ENCODE measurements at regions not wholly inside any gene's neighbourhood (a gene's known extent, or its start where the extent isn't known, plus 50 kb on each side); places are given as distances from the start of the nearest gene placed in this dataset.

DNA sequence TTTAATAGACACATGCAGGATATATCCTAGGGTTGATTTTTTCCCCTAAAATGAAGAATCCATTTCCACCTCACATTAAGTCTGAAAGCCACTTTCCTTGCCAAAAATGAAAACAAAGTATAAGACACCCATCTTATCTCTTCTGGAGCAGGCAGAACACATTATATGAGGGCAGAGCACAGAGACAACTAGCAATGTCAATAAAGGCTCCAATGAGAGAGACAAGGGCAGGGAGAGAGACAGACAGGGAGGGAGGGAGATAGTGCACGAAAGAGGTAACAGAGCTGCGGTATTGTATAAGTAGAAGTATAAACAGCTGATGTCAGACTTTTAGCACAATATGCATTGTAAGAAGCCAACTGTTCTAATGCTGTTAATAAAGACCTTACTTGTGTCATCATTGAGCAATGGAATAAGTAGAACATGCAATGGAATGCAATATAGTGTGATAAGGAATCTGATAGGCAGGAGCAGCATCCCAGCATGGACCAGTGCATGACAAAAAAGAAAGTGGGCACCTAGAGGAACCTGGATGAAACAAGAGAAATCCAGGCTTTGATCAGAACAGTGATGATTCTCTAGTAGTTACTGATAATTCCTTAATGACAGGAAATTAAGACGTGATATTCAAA is 150.6 kb upstream of the TCF4 start:
- Histone ChIP-seq H2AFZ (ENCODE audit: low read length) (no peak overlapping the region), H3K4me3 (ENCODE audit: low read length) (no peak overlapping the region), H3K27me3 (replicated peaks; ENCODE audit: insufficient read depth, low read length) (no peaks in the 10 kb centered on the region), H3K36me3 (replicated peaks; ENCODE audit: insufficient read depth, low read length) (no peaks in the 10 kb centered on the region), H3K27ac (ENCODE audit: low read length) (no peak overlapping the region), H3K4me1 (ENCODE audit: low read length) (no peaks in the 10 kb centered on the region), H4K20me1 (ENCODE audit: insufficient read depth, low read length) (no peaks in the 10 kb centered on the region), H3K79me2 (ENCODE audit: low read length) (no peaks in the 10 kb centered on the region), H3K9ac (ENCODE audit: low read length) (no peak overlapping the region), H3K9me3 (replicated peaks; ENCODE audit: insufficient read depth, low read length) (no peaks in the 10 kb centered on the region), H3K9me2 (replicated peaks; ENCODE audit: insufficient read depth, low read length) (no peaks in the 10 kb centered on the region), H3K4me2 (ENCODE audit: low read depth, low read length) (no peak overlapping the region), H3F3A (ENCODE audit: insufficient read depth, low read length) (no peaks in the 10 kb centered on the region)
- DNase-seq, result no peak
- TF ChIP-seq, protein P1, sequence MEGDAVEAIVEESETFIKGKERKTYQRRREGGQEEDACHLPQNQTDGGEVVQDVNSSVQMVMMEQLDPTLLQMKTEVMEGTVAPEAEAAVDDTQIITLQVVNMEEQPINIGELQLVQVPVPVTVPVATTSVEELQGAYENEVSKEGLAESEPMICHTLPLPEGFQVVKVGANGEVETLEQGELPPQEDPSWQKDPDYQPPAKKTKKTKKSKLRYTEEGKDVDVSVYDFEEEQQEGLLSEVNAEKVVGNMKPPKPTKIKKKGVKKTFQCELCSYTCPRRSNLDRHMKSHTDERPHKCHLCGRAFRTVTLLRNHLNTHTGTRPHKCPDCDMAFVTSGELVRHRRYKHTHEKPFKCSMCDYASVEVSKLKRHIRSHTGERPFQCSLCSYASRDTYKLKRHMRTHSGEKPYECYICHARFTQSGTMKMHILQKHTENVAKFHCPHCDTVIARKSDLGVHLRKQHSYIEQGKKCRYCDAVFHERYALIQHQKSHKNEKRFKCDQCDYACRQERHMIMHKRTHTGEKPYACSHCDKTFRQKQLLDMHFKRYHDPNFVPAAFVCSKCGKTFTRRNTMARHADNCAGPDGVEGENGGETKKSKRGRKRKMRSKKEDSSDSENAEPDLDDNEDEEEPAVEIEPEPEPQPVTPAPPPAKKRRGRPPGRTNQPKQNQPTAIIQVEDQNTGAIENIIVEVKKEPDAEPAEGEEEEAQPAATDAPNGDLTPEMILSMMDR (IDR thresholded peaks at IDR 0.05; ENCODE audit: low read length), result no peak
- TF ChIP-seq EZH2 (optimal IDR thresholded peaks at IDR 0.05; ENCODE audit: low read depth, low read length) (no peak), EZH2phosphoT487 (IDR thresholded peaks at IDR 0.05; ENCODE audit: low read length) (no peak)

DNA sequence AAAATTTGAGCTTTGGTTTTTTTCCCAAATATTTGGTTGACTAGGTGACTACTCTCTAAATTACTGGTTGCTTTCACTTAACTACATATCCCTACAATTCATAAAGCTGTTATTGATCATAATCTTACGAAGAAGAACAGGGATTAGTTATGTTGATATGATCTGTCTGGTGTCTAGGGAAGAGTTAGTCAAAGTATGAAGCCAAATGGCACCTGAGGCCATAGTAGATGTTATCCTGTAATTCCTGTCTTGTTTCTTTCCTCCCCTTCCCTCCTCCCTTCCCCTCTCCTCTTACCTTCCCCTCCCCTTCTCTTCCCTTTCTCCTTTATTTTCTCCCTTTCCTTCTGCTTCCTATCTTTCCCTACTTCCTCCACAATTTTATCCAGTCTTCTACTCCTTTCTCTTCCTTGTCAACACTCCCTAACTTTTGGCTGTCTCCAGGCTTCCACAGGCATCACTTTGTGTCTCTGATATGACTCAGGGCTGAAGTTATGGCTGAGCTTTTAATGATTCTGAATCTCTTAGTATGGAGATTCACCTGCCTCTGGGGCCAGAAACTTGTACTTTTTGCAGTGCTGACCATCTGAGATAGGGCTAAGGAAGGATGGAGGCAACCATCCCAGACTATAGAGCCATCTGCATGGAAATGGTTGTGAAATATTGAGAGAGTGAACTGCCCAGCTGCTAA is 149.9 kb upstream of the TCF4 start:
- no peaks in the 10 kb centered on the region for H3K9me2 ChIP-seq (replicated peaks; ENCODE audit: insufficient read depth, low read length)
- DNase-seq, result no peak
- H3F3A ChIP-seq (ENCODE audit: insufficient read depth, low read length), result no peaks in the 10 kb centered on the region
- H3K4me2 ChIP-seq (ENCODE audit: low read depth, low read length), result no peak overlapping the region
- H3K36me3 ChIP-seq (replicated peaks; ENCODE audit: insufficient read depth, low read length), result no peaks in the 10 kb centered on the region
- H3K9ac ChIP-seq (ENCODE audit: low read length), result no peak overlapping the region
- no peaks in the 10 kb centered on the region for H3K27me3 ChIP-seq (replicated peaks; ENCODE audit: insufficient read depth, low read length)
- H3K27ac ChIP-seq (ENCODE audit: low read length), result no peak overlapping the region
- H3K79me2 ChIP-seq (ENCODE audit: low read length), result no peaks in the 10 kb centered on the region
- H3K4me1 ChIP-seq (ENCODE audit: low read length), result no peaks in the 10 kb centered on the region
- H2AFZ ChIP-seq (ENCODE audit: low read length), result no peak overlapping the region
- TF ChIP-seq, protein P1 (IDR thresholded peaks at IDR 0.05; ENCODE audit: low read length), result no peak
- TF ChIP-seq EZH2phosphoT487 (IDR thresholded peaks at IDR 0.05; ENCODE audit: low read length) (no peak), EZH2 (optimal IDR thresholded peaks at IDR 0.05; ENCODE audit: low read depth, low read length) (no peak)
- no peaks in the 10 kb centered on the region for H3K9me3 ChIP-seq (replicated peaks; ENCODE audit: insufficient read depth, low read length)
- no peak overlapping the region for H3K4me3 ChIP-seq (ENCODE audit: low read length)
- no peaks in the 10 kb centered on the region for H4K20me1 ChIP-seq (ENCODE audit: insufficient read depth, low read length)

DNA sequence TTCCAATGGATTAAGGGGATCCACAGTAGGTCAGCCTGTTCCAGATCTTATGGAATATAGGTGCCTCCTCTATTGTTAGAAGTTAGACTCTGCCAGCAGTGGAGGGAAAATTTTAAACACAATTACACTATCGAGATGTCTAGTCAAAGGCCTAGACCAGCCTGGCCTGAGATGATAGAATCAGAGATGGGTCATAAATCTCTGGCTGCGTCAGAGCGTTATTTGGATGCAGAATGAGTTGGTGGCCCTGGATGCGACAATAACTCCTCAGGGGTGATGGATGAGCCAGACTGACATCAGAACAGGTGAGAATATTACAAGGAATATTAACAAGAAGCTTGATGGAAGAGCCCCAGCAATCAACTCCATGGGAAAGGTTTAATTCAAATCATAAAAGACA is 149.3 kb upstream of the TCF4 start:
- DNase-seq, result no peak
- Histone ChIP-seq H3K9ac (ENCODE audit: low read length) (no peak overlapping the region), H3K4me2 (ENCODE audit: low read depth, low read length) (no peak overlapping the region), H3K4me1 (ENCODE audit: low read length) (no peaks in the 10 kb centered on the region), H3K9me3 (replicated peaks; ENCODE audit: insufficient read depth, low read length) (no peaks in the 10 kb centered on the region), H3F3A (ENCODE audit: insufficient read depth, low read length) (no peaks in the 10 kb centered on the region), H3K27ac (ENCODE audit: low read length) (no peak overlapping the region), H2AFZ (ENCODE audit: low read length) (no peak overlapping the region), H3K79me2 (ENCODE audit: low read length) (no peaks in the 10 kb centered on the region), H3K36me3 (replicated peaks; ENCODE audit: insufficient read depth, low read length) (no peaks in the 10 kb centered on the region), H3K9me2 (replicated peaks; ENCODE audit: insufficient read depth, low read length) (no peaks in the 10 kb centered on the region), H3K27me3 (replicated peaks; ENCODE audit: insufficient read depth, low read length) (no peaks in the 10 kb centered on the region), H4K20me1 (ENCODE audit: insufficient read depth, low read length) (no peaks in the 10 kb centered on the region), H3K4me3 (ENCODE audit: low read length) (no peak overlapping the region)
- TF ChIP-seq EZH2phosphoT487 (IDR thresholded peaks at IDR 0.05; ENCODE audit: low read length), result no peak
- TF ChIP-seq, protein P1 (IDR thresholded peaks at IDR 0.05; ENCODE audit: low read length), result no peak
- TF ChIP-seq EZH2 (optimal IDR thresholded peaks at IDR 0.05; ENCODE audit: low read depth, low read length), result no peak

Measured in MM.1S (cell line).